DMS153 treated with DMSO at 0.1 percent for 48 hours (cell line): ENCODE measurements at regions not wholly inside any gene's neighbourhood (a gene's known extent, or its start where the extent isn't known, plus 50 kb on each side); places are given as distances from the start of the nearest gene placed in this dataset.

Experiments
- DNase-seq: peaks from one replicate; lab custom pipeline; 2025; ENCODE audit not compliant: unreplicated experiment; lab: John Stamatoyannopoulos, UW

DNA sequence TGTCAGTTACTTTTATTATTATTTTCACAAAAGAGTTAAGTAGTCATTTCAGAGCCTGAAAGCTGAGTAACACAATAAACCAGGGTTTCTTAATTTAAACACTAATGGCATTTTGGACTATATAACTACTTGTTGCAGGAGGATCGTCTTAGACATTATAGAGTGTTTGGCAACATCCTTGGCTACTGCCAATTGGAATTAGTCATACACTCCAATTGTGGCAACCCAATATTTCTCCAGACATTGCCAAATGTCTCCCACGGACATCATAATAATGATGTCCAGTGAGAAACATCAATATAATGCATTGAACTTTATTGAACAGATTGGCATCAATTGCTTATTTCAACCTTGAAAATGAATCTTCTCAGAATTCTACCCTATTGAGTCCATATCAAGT lies 441.9 kb upstream of the ADGRL4 start:
- DNase-seq, result no peak

GRCh38 chr1:79441238-79441637 lies 434.7 kb upstream of the ADGRL4 start:
- no peak for DNase-seq

DNA sequence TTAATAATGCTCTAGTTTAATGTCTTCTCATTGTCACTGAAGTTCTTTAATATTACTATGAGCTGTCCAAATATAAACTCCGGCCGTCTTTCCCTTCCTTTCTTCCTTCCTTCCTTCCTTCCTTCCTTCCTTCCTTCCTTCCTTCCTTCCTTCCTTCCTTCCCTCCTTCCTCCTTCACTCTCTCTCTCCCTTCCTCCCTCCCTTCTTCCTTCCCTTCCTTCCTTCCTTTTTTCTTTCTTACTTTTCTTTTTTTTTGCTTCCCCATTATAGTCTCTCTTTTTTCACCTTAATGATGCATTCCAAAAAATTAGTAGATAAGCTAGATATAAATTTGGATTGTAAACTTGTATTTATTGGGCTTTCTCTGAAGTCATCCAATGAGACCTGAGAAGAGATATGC lies 431.0 kb upstream of the ADGRL4 start:
- DNase-seq, result no peak

DNA sequence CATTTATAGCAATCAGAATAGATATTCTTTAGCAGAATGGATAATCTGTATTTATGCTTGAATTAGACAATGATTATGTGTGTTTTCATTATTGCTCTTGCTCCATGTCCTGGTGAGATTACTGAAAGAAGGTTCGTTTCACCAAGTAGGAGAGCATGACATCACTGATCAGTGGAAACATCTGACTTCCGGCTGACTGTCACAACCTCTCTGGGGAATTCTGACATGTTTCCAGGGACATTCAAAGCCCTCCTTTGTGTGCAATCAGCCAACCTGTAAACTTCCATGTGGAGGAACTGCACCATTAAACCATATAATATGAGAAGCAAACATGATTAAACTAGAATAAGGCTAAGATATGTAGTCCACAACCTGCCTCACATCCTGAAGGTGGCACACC lies 424.8 kb upstream of the ADGRL4 start:
- DNase-seq, result no peak

GRCh38 chr1:79430437-79430836 lies 423.9 kb upstream of the ADGRL4 start:
- no peak for DNase-seq

DNA sequence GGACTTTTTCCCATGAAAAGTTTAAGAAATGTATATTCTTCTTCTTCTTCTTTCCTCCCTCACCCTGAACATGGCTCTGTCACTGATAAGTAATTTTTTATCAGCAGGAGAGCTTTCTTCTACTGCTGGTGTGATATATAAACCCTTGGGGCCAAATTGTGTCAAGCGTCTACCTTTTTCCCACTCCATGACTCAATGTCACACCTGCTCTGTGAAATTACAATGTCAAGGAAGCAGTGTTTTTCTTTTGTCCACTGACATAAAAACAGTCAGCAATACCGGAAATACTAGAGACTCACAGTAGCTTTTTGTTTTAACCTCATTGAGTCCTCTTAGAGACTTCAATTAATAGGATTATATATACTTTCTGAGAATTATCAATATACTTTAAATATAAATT lies 416.2 kb upstream of the ADGRL4 start:
- no peak for DNase-seq

- no peak for DNase-seq
Observed at GRCh38 chr1:79398501-79398900, 392.0 kb upstream of the ADGRL4 start.

DNA sequence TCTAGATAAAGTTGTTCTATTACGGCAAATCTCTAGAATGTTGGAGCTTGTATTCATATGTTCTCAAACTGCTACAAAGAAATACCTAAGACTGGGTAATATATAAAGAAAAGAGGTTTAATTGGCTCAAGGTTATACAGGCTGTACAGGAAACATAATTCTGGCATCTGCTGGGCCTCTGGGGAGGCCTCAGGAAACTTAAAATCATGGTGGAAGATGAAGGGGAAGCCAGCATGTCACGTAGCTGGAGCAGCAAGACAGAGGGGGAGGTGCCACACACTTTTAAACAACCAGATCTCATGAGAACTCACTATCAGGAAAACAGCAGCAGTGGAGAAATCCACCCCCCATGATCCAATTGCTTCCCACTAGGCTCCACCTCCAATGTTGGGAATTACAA lies 390.4 kb upstream of the ADGRL4 start:
- DNase-seq, result no peak

- no peak for DNase-seq
Observed at GRCh38 chr1:79388694-79389361, 382.3 kb upstream of the ADGRL4 start.

GRCh38 chr1:79386730-79387129 lies 380.2 kb upstream of the ADGRL4 start:
- DNase-seq, result no peak

- no peak for DNase-seq
Observed at GRCh38 chr1:79380078-79380477, 373.5 kb upstream of the ADGRL4 start.

DNA sequence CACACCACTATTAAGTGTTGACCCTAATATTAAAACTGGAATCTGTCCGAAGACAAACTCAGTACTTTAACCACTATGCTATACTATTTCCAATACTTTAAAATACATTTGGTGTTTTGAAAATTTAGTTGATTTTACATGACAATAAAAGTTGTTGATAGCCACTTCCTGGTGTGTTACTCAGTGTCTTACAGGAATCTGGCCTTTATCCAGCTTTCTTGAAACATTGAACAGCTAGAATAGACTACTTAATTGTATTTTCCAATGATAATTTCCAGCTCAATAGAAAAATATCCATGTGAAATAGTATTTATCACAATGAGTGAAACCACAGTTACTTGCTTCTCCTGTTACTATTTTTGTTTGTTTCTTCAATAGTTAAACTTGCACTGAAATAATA lies 369.6 kb upstream of the ADGRL4 start:
- DNase-seq, result no peak

DNA sequence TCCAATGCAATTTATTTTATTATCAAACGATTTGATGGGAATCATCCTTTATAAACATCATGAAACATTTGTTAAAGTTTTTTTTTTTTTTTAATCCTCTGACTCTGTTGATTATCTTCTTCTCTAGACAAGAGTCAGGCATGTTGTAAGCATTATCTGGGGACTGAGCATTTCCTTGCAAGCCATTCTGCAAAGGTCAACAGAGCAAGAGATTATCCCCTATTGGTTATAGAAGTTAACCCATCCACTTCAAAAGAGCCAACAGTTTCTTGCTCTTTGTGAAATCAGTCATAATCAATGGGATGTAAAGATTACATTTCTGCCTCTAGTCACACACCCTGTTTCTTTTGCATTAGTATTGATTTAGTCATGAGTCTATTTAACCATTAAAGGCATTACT lies 368.8 kb upstream of the ADGRL4 start:
- no peak for DNase-seq

- no peak for DNase-seq
Observed at GRCh38 chr1:79374397-79374796, 367.9 kb upstream of the ADGRL4 start.

DNA sequence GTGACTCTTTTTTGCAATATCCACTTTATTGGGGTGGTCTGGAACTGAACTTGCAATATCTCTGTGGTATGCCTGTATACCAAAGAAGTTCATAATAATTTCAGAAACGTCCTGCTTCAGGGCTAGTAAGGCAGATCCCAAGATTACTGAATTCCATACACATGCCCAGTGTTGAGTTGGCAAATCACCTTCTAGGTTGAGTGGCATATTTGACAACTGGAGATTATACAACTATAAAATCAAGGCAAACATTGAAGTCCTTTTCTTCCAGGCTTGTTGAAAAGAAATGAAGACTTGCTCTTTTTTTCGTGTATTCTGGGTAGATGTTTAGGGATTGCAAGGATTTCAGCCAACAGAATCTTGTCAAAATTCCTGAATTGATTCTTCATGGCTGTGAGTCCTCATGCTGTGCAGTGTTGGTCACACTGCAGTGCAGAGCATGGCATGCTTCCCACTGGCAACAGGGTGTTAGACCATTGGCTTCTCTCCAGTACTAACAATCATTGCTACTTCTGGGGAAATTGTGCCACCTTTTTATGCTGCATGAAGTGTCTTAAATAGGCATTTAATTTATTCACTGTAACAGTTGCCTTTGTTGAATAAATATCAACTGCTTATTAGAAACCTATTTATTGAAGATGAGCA lies 367.1 kb upstream of the ADGRL4 start:
- peak; percentile 26 for DNase-seq

GRCh38 chr1:79371802-79372201 lies 365.3 kb upstream of the ADGRL4 start:
- no peak for DNase-seq

DNA sequence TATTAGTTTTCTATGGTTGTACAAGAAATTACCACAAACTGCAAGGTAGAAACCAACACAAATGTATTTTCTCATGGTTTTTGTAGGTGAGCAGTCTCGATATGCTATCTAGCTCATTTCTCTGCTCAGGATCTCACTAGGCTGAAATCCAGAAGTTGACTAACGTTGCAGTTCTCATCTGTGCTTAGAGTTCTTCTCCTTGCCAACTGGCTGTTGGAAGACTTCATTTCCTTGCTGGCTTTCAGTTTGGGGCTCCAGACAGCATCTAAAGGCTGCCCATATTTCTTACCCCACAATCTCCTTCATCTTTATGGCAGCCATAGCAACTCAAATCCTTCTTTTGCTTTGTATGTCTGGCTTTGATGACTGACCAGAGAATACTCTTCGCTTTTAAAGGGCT lies 362.6 kb upstream of the ADGRL4 start:
- no peak for DNase-seq

GRCh38 chr1:79364896-79365295 lies 358.4 kb upstream of the ADGRL4 start:
- DNase-seq, result no peak

- DNase-seq, result peak; percentile 73
Observed at GRCh38 chr1:79363430-79363829, 356.9 kb upstream of the ADGRL4 start.

GRCh38 chr1:79362470-79362869 lies 355.9 kb upstream of the ADGRL4 start:
- no peak for DNase-seq

DNA sequence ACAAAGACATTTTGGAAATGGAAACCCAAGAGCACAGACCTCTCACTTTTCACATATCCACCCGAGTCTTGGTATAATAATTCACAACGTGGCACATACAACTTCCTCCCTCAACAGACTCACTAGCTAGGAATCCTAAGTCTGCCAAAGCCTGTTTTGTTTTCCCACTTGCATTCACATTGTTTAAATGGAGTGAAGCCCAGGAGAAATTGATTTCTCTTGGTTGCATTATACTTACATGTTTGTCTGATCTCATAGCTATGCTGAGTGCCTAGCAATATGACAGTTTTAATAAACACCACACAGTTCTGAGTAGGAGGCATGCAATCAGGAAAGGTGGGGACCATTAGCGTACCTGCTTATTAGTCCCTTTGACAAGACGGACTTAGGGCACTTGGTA lies 348.6 kb upstream of the ADGRL4 start:
- DNase-seq, result no peak

- DNase-seq, result no peak
Observed at GRCh38 chr1:79353224-79353623, 346.7 kb upstream of the ADGRL4 start.

DNA sequence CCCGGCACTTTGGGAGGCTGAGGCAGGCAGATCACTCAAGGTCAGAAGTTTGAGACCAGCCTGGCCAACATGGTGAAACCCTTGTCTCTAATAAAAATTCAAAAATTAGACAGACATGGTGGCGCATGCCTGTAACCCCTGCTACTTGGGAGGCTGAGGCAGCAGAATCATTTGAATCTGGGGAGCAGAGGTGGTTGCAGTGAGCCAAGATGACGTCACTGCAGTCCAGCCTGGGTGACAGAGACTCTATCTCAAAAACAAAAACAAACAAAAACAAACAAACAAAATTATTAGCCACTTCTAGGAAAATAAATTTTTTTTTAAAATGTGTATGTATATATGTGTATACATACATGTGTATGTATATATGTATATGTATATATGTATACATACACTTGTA lies 320.3 kb upstream of the ADGRL4 start:
- DNase-seq, result no peak
